NCI-H2107 (cell line): ENCODE measurements at regions not wholly inside any gene's neighbourhood (a gene's known extent, or its start where the extent isn't known, plus 50 kb on each side); places are given as distances from the start of the nearest gene placed in this dataset.
"Not testable (repeated sequence)": the region's sequence is repeated elsewhere in the genome, so short reads cannot be mapped to it uniquely, and the experiment has no call there.

ENCODE experiments used
- DNase-seq: peaks from one replicate; lab custom pipeline; 2025; lab: John Stamatoyannopoulos, UW

- DNase-seq: no peak
Measured at GRCh38 chr4:3365326-3365725, 72.5 kb downstream of the RGS12 start.

GRCh38 chr4:3365871-3366842 lies 73.3 kb downstream of the RGS12 start:
- no peak for DNase-seq

DNA sequence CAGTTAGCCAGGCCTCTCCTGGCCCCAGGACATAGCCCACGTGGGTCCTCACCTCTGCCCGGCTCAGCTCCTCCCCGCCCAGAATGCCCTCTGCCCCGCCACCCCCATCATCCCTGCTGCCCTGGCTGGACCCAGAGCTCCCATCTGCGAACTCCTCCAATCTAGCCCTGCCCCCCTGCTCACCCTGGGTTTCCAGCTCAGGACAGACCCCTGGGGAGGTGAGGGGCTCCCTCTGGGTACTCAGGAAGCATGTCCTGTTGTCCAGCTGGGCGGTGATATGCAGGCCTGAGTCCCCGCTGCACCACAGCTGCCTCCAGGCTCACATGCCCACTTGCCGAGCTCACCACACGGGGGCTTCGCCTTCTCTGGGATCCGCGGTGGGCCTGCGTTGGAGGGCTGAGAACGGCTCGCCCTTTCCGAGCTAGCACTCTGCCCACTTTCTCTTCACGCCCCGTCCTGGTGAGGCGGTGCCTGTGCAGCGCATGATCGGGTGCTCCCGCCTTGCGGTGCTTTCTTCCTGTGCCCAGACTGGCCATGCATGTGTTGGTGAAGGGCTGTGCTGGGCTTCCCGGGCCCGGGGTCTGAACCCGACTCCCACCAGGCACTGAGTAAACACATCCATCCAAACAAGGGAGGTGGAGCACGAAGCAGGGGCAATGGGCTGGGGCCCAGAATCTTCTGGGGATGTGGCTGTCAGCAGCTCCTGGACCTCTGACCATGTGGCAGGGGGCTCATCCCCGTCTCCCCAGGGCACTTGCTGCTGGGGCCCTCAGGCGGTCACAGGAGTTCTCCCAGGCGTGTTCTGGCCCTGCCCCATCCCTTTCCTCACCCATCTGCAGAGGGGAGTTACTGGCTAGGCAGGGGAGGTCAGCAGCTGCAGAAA lies 74.3 kb downstream of the RGS12 start:
- no peak for DNase-seq

DNA sequence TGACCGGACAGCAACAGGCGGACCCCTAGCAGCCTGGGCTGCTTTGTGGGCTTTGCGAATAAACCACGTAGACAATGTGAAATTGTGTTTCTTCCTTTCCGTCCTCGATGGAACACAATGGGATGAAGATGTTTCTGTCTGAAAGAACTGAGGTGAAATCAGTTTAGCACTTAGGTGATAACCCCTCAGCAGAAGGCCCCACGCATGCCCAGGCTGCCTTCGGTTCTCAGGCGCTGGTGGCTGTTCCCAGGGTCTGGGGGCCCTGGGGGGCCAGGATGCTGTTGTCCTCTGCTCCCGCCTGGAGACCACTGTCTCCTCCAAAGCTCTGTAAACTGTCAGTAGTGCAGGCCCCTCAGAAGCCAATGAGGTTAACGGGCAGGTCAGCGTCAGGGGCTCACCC lies 73.9 kb upstream of the HGFAC start:
- no peak for DNase-seq

- no peak for DNase-seq
Measured at GRCh38 chr4:3368334-3368733, 73.4 kb upstream of the HGFAC start.

GRCh38 chr4:3368841-3369760 lies 72.7 kb upstream of the HGFAC start:
- no peak for DNase-seq

- DNase-seq: no peak
Measured at GRCh38 chr4:3369781-3370674, 71.7 kb upstream of the HGFAC start.

DNA sequence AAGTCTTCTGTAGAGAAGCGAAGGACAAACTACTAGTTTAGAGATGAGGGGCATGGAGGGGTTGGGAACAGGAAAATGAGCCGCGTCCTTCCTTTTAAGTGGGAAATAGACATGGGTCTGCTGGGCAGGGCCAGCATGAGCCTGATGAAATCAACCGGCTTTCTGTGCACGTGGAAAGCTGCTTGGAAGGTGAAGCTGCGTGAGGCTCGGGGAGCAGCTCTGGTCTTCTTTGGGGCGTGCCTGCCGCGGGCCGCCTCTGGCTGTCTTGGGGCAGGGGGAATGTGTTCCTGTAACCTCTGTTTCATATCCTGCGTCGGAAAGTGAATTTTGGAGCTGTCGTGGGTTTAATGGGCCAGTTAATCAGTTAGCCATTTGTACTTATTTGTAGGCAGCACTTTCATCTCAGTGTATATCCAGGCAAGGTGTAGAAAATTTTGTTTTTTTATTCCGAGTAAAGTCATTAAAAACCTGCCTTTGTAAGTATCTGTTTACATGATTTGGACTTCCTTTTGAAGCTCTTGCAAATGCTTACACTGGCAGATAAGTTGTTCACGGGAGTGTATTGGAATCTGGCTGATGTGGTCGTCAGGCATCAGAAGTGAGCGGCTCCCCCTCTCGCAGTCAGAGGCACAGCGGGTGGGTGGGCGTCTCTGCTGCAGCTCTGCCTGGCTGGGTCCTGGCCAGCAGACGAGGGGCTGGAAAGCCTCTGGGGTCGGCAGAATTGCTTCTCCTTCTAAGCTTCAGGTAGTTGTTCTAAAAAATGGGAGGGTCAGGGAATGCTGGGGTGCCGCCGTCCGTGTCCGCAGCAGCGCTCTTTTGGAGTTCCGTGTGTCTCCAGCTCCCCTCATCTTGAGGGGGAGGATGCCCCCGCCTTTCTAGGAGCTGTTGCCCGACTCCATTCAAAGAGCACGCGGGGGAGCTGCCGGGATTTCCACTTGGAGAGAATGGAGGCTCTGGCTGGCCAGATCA lies 70.5 kb upstream of the HGFAC start:
- DNase-seq: no peak

DNA sequence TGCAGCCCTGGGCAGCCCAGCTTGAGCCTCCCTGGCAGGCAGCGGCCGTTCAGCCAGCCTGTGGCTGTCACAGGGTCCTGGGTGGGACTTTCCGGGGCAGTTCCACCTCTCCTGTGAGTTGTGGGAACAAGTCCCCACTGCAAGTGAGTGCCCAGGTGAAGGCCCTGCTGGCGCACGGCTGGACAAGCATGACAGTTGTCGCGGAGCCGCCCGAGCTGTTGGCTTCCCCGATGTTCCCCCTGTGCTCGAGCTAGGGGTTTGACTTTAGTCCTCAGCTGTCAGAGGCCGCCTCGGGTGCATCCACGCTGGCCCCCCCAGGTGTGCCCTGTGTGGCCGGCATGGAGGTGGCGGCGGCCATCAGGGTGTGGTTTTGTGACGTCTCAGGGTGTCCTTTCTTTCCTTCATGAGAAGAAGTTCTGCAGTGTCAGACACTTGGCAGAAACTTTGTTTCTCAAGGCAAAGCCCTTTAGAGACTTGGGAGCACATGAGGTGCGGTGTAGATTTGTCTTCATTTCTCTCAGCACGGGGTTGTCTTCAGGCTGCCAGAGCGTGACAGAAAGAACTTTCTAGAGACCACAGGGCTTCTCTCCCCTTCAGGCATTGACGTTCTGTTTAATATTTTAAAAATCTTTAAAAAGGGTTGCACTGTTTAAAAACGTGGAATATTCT lies 69.4 kb upstream of the HGFAC start:
- no peak for DNase-seq

GRCh38 chr4:3372933-3373465 lies 68.8 kb upstream of the HGFAC start:
- DNase-seq: no peak

DNA sequence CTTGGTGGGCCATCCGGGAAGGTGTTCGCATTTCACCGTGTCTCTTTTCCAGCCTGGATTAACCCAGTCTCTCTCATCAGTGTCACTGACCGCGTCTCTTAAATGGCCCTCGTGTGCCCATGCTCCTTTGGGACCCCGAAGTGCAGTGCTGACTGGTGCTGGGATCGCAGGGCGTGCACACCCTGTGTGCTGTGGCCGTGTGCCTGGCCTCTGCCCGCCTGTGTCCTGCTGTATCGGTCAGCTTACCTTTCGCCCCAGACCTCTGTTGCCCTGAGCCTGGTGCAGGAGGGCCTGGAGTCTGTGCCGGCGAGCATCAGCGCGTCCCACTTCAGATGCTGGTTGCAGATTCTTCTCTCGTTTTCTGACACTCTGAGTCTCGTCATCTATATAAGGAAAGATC lies 68.3 kb upstream of the HGFAC start:
- no peak for DNase-seq

DNA sequence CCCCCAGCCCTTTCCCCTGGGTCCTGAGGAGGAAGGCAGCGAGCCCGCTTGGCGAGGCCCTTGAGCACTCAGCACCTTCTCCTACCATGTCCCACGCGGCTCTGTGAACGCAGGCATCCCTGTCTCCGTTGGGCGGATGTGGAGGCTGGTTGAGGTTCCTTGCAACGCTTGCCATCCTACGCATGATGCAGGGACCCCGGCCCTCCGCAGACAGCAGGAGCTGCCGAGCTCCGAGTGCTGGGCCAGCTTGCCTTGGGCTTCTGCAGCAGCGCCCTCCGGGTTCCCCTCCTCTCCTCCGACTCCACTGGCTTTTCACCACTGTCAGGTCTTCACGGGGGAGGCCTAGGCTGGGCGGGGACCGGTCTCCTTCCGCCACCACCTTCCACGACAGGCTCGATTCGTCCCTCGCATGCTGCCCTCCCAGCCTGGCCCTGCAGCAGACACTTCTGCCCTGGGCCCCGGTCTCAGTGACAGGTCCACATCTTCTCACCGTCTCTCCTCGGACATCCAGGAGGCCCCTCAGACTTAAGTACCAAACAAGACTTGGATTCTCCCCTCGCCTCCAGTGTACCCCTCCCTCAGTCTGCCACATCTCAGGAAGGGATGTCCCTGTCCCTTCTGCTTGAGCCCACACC lies 67.6 kb upstream of the HGFAC start:
- DNase-seq: no peak

- no peak for DNase-seq
Measured at GRCh38 chr4:3374667-3375066, 67.1 kb upstream of the HGFAC start.

DNA sequence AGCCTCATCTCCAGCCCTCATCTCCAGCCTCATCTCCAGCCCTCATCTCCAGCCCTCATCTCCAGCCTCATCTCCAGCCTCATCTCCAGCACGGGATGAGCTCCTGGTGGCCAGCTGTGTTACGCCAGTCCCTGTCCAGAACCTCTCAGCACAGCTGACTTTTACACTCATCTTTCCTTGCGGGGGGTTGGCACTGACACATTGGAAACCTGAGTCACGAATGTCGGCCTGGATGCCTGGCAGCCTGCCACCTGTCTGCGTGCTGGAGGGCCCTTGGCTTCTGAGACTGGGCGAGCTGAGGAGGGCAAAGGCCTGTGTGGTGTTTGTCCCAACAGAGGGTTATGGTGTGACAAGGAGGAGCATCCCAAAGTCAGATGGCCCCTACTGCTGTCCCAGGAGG lies 66.1 kb upstream of the HGFAC start:
- no peak for DNase-seq

DNA sequence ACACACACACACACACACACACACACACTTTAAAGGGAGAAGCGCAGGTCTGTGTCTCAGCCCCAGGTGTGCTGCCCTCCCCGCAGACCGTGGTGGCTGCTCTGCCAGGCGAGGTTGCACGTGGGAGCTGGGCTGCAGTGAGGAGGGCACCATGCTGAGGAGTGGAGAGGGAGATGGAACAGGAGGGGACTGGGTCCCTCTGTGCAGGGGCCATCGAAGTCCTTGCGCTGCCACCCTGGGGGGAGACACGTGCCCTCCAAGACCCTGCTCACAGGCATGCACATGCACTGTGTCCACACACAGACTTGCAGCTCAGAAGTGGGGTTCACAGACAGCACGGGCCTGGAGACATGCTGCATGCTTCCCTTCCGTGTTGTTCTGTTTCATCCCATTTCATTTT lies 65.5 kb upstream of the HGFAC start:
- no peak for DNase-seq

DNA sequence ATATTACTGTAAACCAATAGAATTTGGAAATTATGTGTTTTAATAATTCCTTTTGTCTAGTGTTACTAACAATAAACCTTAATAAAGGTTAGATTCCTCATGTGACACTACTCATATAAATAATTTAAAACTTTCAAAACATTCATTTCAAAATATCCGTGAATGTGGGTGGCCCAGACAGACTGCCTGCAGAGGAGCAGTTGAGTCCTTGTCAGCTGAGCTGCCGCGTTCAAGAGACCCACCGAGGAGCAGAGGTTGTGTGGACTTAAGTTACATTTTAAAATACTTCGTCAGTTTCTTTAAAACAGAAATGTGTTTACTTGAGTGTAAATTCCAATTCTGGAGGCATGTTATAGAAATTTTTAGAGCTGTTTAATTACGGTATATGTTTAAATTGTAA lies 64.2 kb upstream of the HGFAC start:
- DNase-seq: no peak

GRCh38 chr4:3380336-3380735 lies 61.4 kb upstream of the HGFAC start:
- not testable (repeated sequence) for DNase-seq

GRCh38 chr4:3381208-3381607 lies 60.6 kb upstream of the HGFAC start:
- DNase-seq: not testable (repeated sequence)
